ENCODE measurements at regions not wholly inside any gene's neighbourhood (a gene's known extent, or its start where the extent isn't known, plus 50 kb on each side); places are given as distances from the start of the nearest gene placed in this dataset.

- no peak for DNase-seq (ENCODE audit: low spot score)
- no peak overlapping the region for H3K4me3 ChIP-seq (ENCODE audit: low read depth in 1 of 3, low read length in 3 of 3)
- no peak for TF ChIP-seq GABPA (IDR thresholded peaks at IDR 0.05 in 1 of 2, conservative IDR thresholded peaks at IDR 0.05 in 1 of 2)
- no peak for TF ChIP-seq TAF1 (conservative IDR thresholded peaks at IDR 0.05)
- no peak for TF ChIP-seq HNF4G (IDR thresholded peaks at IDR 0.05)
- TF ChIP-seq YY1 (IDR thresholded peaks at IDR 0.05) = no peak
- TF ChIP-seq, protein P1, sequence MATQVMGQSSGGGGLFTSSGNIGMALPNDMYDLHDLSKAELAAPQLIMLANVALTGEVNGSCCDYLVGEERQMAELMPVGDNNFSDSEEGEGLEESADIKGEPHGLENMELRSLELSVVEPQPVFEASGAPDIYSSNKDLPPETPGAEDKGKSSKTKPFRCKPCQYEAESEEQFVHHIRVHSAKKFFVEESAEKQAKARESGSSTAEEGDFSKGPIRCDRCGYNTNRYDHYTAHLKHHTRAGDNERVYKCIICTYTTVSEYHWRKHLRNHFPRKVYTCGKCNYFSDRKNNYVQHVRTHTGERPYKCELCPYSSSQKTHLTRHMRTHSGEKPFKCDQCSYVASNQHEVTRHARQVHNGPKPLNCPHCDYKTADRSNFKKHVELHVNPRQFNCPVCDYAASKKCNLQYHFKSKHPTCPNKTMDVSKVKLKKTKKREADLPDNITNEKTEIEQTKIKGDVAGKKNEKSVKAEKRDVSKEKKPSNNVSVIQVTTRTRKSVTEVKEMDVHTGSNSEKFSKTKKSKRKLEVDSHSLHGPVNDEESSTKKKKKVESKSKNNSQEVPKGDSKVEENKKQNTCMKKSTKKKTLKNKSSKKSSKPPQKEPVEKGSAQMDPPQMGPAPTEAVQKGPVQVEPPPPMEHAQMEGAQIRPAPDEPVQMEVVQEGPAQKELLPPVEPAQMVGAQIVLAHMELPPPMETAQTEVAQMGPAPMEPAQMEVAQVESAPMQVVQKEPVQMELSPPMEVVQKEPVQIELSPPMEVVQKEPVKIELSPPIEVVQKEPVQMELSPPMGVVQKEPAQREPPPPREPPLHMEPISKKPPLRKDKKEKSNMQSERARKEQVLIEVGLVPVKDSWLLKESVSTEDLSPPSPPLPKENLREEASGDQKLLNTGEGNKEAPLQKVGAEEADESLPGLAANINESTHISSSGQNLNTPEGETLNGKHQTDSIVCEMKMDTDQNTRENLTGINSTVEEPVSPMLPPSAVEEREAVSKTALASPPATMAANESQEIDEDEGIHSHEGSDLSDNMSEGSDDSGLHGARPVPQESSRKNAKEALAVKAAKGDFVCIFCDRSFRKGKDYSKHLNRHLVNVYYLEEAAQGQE (IDR thresholded peaks at IDR 0.05) = no peak
- H3K27me3 ChIP-seq (ENCODE audit: control insufficient read depth in 4 of 4, insufficient read depth in 4 of 4, low read length in 3 of 4) = peaks cover 0 to 8% (median 2%) of the 10 kb centered on the region in 4 donors
- H3K9me3 ChIP-seq (ENCODE audit: control insufficient read depth in 4 of 4, low read length in 3 of 4) = no peaks in the 10 kb centered on the region
- H3K9ac ChIP-seq (ENCODE audit: low read depth in 1 of 2, low read length in 2 of 2) = no peak overlapping the region
- H3K27ac ChIP-seq (ENCODE audit: low read depth in 1 of 2, low read length in 2 of 2) = no peak overlapping the region
- no peaks in the 10 kb centered on the region for H3K4me1 ChIP-seq (ENCODE audit: control insufficient read depth in 4 of 4, insufficient read depth in 4 of 4, low read length in 3 of 4)
- H3K36me3 ChIP-seq (ENCODE audit: control insufficient read depth in 4 of 4, insufficient read depth in 3 of 4, low read depth in 1 of 4, low read length in 3 of 4) = no peaks in the 10 kb centered on the region
- 72% methylated on average over 5 of the region's 5 CpGs for WGBS
Measured at GRCh38 chr21:26748066-26748465, 97.1 kb downstream of the ADAMTS1 start.

DNA sequence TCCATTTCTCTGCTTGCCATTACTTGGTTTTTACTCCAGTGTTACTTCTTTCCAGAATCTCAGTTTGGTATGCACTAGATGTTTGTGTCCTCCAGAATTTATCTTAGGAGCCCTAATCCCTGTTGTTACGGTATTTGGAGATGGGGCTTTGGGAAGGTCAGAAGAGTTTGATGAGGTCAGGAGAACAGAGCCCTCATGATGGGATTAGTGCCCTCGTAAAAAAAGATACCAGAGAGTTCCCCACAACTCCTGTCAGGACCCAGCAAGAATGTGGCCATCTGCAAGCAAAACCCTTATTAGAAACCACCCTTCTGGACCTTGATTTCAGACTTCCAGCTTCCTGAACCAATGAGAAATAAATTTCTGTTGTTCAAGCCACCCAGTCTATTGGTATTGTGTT lies 98.0 kb downstream of the ADAMTS1 start:
- 69% methylated on average over 2 of the region's 2 CpGs for WGBS

More for the DNA sequence above, 98.0 kb downstream of the ADAMTS1 start:
- Histone ChIP-seq H3K27ac (ENCODE audit: low read depth in 1 of 2, low read length in 2 of 2) (no peak overlapping the region), H3K9me3 (ENCODE audit: control insufficient read depth in 4 of 4, low read length in 3 of 4) (no peaks in the 10 kb centered on the region), H3K27me3 (ENCODE audit: control insufficient read depth in 4 of 4, insufficient read depth in 4 of 4, low read length in 3 of 4) (peaks cover 0 to 8% (median 2%) of the 10 kb centered on the region in 4 donors), H3K36me3 (ENCODE audit: control insufficient read depth in 4 of 4, insufficient read depth in 3 of 4, low read depth in 1 of 4, low read length in 3 of 4) (no peaks in the 10 kb centered on the region), H3K9ac (ENCODE audit: low read depth in 1 of 2, low read length in 2 of 2) (no peak overlapping the region), H3K4me1 (ENCODE audit: control insufficient read depth in 4 of 4, insufficient read depth in 4 of 4, low read length in 3 of 4) (no peaks in the 10 kb centered on the region), H3K4me3 (ENCODE audit: low read depth in 1 of 3, low read length in 3 of 3) (no peak overlapping the region)
- no peak for DNase-seq (ENCODE audit: low spot score)
- no peak for TF ChIP-seq RXRA (IDR thresholded peaks at IDR 0.05)
- TF ChIP-seq, protein P2, sequence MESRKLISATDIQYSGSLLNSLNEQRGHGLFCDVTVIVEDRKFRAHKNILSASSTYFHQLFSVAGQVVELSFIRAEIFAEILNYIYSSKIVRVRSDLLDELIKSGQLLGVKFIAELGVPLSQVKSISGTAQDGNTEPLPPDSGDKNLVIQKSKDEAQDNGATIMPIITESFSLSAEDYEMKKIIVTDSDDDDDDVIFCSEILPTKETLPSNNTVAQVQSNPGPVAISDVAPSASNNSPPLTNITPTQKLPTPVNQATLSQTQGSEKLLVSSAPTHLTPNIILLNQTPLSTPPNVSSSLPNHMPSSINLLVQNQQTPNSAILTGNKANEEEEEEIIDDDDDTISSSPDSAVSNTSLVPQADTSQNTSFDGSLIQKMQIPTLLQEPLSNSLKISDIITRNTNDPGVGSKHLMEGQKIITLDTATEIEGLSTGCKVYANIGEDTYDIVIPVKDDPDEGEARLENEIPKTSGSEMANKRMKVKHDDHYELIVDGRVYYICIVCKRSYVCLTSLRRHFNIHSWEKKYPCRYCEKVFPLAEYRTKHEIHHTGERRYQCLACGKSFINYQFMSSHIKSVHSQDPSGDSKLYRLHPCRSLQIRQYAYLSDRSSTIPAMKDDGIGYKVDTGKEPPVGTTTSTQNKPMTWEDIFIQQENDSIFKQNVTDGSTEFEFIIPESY (IDR thresholded peaks at IDR 0.05) = no peak
- TF ChIP-seq, protein P3, sequence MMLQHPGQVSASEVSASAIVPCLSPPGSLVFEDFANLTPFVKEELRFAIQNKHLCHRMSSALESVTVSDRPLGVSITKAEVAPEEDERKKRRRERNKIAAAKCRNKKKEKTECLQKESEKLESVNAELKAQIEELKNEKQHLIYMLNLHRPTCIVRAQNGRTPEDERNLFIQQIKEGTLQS (IDR thresholded peaks at IDR 0.05) = no peak
- no peak for TF ChIP-seq HNF4A (conservative IDR thresholded peaks at IDR 0.05)
- TF ChIP-seq, protein P1 (IDR thresholded peaks at IDR 0.05) = no peak
- TF ChIP-seq NR2F2 (IDR thresholded peaks at IDR 0.05) = no peak
- TF ChIP-seq GABPA (IDR thresholded peaks at IDR 0.05 in 1 of 2, conservative IDR thresholded peaks at IDR 0.05 in 1 of 2) = no peak
- no peak for TF ChIP-seq HNF4G (IDR thresholded peaks at IDR 0.05)
- no peak for TF ChIP-seq YY1 (IDR thresholded peaks at IDR 0.05)
- no peak for TF ChIP-seq JUND (IDR thresholded peaks at IDR 0.05)
- TF ChIP-seq RAD21 (IDR thresholded peaks at IDR 0.05) = no peak

All from liver (tissue), 7 donors.